Osteocyte (in vitro differentiated cells): ENCODE measurements at regions not wholly inside any gene's neighbourhood (a gene's known extent, or its start where the extent isn't known, plus 50 kb on each side); places are given as distances from the start of the nearest gene placed in this dataset.

ENCODE experiments used
- DNase-seq: peaks from one replicate; pipeline ENCODE4 v3.0.0; 2021; ENCODE audit warnings: mixed read lengths; ENCODE audit not compliant: unreplicated experiment; ENCODE audit errors: extremely low spot score
- H3K27ac Mint-ChIP-seq: one replicate; pipeline ENCODE4 v1.8.0; 2021; ENCODE audit warnings: mild to moderate bottlenecking, mixed read lengths; ENCODE audit not compliant: unreplicated experiment
- H3K27me3 Mint-ChIP-seq: one replicate; pipeline ENCODE4 v1.8.0; 2021; ENCODE audit warnings: mixed read lengths; ENCODE audit not compliant: unreplicated experiment
- H3K36me3 Mint-ChIP-seq: one replicate; pipeline ENCODE4 v1.8.0; 2021; ENCODE audit warnings: mixed read lengths; ENCODE audit not compliant: unreplicated experiment
- H3K4me1 Mint-ChIP-seq: one replicate; pipeline ENCODE4 v1.8.0; 2021; ENCODE audit warnings: mixed read lengths; ENCODE audit not compliant: unreplicated experiment
- H3K4me3 Mint-ChIP-seq: one replicate; pipeline ENCODE4 v1.8.0; 2021; ENCODE audit warnings: mild to moderate bottlenecking, moderate library complexity, mixed read lengths; ENCODE audit not compliant: unreplicated experiment
- H3K9me3 Mint-ChIP-seq: one replicate; pipeline ENCODE4 v1.8.0; 2021; ENCODE audit warnings: mixed read lengths; ENCODE audit not compliant: unreplicated experiment
- CTCF ChIP-seq: fragments of 200-600 bp; sonication (generic); IDR thresholded peaks from 2 replicates; pipeline ENCODE4 v1.5.0; 2021; ENCODE audit warnings: antibody characterized with exemption, mild to moderate bottlenecking, moderate library complexity

- H3K9me3 Mint-ChIP-seq = peaks cover 12% of the 10 kb centered on the region
- H3K27me3 Mint-ChIP-seq = no peaks in the 10 kb centered on the region
- no peak for TF ChIP-seq CTCF
- no peak overlapping the region for H3K27ac Mint-ChIP-seq
- no peaks in the 10 kb centered on the region for H3K36me3 Mint-ChIP-seq
- H3K4me3 Mint-ChIP-seq = no peak overlapping the region
- DNase-seq = no peak
- H3K4me1 Mint-ChIP-seq = no peaks in the 10 kb centered on the region
These were observed 396.9 kb downstream of the FAM47A start for GRCh38 chrX:33735182-33735581.

DNA sequence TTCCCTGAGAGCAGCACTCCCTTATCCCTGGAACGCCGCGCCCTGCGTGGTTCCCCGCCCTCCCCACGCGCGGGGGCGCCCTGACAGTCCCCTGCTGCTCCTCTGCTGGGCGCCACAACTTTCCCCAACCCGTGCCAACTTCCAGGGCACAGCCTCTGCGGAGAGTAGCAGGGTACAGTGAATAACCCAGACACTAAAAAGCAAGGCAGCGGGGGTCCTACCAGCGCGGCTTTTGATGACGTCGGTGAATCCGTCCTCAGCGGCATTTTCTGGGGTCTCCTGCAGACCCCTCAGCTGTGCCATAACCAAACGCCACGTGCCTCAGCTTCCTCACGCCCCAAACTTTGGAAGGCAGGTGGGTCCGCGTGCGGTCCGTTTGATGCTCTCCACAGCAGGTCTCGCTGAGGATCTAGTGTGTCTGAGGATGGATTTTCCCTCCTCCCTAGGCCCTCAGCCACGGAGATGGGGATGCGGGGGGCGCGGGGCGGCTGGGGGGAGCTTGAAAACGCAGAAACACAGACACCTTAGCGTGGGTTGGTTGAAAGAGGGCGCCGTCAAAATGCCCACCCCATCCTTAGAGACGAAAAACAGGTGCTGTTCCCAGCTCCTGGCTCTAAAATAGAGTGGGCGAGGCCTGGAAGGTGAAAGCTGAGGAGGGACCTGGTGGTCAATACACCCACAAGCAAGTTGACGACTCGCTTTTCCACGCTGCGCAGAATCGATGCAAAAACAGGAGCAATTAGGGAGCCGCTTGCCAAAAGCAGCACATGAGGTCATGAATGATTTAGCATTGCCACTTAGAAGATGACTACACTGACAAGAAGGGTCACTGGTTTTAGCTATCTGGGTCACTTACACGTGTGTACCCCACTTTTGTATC lies 405.6 kb downstream of the FAM47A start:
- Mint-ChIP-seq H3K36me3 (no peaks in the 10 kb centered on the region), H3K27ac (no peak overlapping the region), H3K27me3 (peaks cover 4% of the 10 kb centered on the region), H3K9me3 (no peaks in the 10 kb centered on the region), H3K4me1 (peaks cover 3% of the 10 kb centered on the region), H3K4me3 (peak overlapping the region; percentile 26)
- no peak for TF ChIP-seq CTCF
- peak; percentile 84 for DNase-seq

DNA sequence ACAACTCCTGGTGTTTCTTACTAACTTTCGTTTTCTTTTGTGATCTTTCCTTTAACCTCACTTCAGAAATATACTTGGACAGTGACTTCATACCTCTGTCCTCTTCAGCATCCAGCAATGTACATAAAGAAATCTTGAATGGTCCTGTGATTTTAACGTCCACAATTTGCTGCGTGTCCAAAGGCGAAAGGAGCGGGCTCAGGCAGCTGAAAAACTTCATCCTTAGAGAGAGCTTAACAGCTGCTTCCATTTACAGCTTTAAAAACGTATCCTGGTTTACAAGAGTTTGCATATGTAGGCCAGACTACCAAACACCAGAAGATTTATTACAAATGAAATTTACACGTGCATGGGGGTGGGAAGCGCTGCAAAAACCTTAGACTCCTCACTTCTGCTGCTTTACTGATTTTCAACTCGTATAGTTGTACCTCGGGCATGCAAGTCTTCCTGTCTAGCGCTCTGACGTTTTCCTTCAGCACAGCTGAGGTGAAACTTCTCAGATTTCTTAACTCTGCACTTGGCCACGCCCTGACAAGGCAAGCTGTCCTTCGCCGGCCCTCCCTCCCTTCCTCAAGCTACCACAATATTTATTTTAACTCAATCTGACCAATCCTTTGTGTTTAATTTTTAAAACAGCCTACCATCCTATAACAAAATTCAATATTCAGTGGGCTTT lies 406.4 kb downstream of the FAM47A start:
- no peak for DNase-seq
- no peaks in the 10 kb centered on the region for H3K9me3 Mint-ChIP-seq
- H3K4me1 Mint-ChIP-seq = peaks cover 3% of the 10 kb centered on the region
- H3K36me3 Mint-ChIP-seq = no peaks in the 10 kb centered on the region
- H3K4me3 Mint-ChIP-seq = peak overlapping the region; percentile 62
- peaks cover 4% of the 10 kb centered on the region for H3K27me3 Mint-ChIP-seq
- no peak overlapping the region for H3K27ac Mint-ChIP-seq
- TF ChIP-seq CTCF = no peak

DNA sequence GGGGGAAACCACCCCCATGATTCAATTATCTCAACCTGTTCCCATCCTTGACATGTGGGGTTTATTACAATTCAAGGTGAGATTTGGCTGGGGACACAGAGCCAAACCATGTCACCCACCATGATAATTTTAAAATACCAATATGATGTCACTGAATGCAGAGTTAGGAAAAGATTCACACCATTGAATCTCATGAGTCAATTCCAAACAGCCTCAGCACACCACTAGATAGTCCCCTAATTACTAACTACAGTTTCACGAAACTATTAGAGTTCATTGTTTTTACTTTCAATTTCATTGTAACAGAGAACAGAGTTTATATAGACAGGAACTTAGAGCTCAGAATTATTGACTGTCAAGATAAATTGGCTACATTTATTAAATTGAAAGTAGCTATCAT lies 410.2 kb downstream of the FAM47A start:
- Mint-ChIP-seq H3K27ac (no peak overlapping the region), H3K27me3 (peaks cover 4% of the 10 kb centered on the region), H3K4me3 (no peak overlapping the region), H3K9me3 (no peaks in the 10 kb centered on the region), H3K4me1 (peaks cover 3% of the 10 kb centered on the region), H3K36me3 (no peaks in the 10 kb centered on the region)
- DNase-seq = no peak
- TF ChIP-seq CTCF = no peak

- no peak for DNase-seq
- Mint-ChIP-seq H3K4me1 (no peaks in the 10 kb centered on the region), H3K27ac (no peak overlapping the region), H3K9me3 (peaks cover 20% of the 10 kb centered on the region), H3K4me3 (no peak overlapping the region), H3K27me3 (no peaks in the 10 kb centered on the region), H3K36me3 (no peaks in the 10 kb centered on the region)
- no peak for TF ChIP-seq CTCF
These were observed 446.0 kb downstream of the FAM47A start for GRCh38 chrX:33686105-33686504.
